HG03432 (cell line): ENCODE measurements at regions not wholly inside any gene's neighbourhood (a gene's known extent, or its start where the extent isn't known, plus 50 kb on each side); places are given as distances from the start of the nearest gene placed in this dataset.
"Not testable (repeated sequence)": the region's sequence is repeated elsewhere in the genome, so short reads cannot be mapped to it uniquely, and the experiment has no call there.

Source experiments
- ATAC-seq: cut with Tn5 transposase; IDR thresholded peaks from one replicate; pipeline ENCODE4 v1.9.1; 2021; ENCODE audit warnings: mild to moderate bottlenecking, moderate library complexity; ENCODE audit not compliant: unreplicated experiment

DNA sequence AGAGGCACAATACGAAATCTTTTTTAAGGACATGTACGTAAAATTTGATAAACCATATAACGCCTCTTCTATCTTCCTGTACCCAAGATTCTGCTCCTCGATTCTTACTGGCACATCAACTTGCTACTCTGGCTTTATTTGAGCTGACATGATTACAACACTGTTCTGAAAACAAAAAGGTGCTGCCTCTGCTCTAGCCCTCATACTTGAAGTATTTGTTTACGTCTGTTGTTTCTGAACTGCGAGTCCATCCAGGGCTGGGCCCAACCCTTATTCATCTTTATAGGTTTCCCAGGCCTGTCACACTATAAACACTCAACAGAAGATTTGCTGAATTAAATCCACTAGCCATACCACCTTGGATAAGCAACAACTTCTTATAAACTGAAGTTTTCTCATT is 96.2 kb upstream of the SVIL start:
- ATAC-seq: no peak

- ATAC-seq: no peak
Measured at GRCh38 chr10:29730458-29730857, 95.7 kb upstream of the SVIL start.

DNA sequence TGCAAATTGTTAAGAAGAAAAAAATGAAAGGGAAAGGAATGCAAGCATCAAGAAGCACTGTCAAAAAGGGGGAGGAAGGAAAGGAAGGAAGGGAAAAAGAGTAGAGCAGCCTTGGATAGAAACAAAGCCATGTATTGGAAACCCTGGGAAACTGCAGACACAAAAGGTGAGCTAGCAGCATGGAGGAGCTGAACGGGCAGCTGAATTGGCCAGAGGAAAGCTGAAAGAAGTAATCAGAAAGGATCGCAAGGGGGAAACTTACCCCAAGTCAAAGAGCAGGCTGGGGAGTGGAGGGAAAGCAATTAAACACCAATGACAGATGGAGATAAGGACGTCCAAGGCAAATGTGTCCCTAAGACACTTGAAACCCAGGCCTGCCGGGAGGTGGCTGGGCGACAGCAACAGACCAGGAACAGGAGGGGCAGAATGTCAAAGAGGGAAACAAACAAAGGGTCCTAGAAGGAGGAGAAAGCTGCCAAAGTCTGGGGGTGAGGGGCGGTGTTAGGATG is 93.8 kb upstream of the SVIL start:
- ATAC-seq: no peak

GRCh38 chr10:29725927-29726326 is 91.2 kb upstream of the SVIL start:
- ATAC-seq: not testable (repeated sequence)

GRCh38 chr10:29725133-29725720 is 90.5 kb upstream of the SVIL start:
- no peak for ATAC-seq

DNA sequence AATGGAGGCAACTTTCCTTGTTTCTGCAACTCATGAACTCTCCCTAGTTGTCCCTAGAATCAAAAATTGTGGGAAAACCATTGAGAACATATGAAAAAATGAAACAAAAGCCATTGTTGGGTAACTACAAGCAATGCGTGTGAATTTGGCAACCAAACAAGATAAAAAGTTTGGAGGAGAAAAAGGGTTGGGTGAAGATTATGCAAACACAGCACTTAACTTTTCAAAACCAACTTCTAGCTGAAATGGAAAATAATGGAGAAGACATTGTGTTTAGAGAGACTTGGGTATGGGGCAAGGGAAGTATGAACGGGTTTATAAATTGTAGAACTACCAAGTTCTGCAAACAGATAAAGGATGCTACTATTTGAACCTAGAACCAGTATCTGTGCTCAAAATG is 89.0 kb upstream of the SVIL start:
- ATAC-seq: no peak

DNA sequence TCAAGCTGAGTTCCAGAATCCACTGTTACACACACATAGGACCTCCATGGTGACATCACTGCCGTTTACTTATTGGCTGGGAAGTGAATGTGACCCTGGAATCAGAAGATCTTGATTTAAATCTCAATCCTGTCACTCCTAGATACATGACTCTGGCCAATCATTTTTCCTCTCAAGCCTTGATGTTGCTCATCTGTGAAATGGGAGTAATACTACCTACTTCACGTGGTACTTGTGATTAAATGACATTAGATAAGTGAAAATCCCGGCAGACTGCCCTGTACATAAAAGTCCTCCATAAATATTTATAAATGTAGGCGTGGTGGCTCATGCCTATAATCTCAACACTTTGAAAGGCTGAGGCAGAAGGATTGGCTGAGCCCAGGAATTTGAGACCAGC is 88.0 kb upstream of the SVIL start:
- no peak for ATAC-seq

DNA sequence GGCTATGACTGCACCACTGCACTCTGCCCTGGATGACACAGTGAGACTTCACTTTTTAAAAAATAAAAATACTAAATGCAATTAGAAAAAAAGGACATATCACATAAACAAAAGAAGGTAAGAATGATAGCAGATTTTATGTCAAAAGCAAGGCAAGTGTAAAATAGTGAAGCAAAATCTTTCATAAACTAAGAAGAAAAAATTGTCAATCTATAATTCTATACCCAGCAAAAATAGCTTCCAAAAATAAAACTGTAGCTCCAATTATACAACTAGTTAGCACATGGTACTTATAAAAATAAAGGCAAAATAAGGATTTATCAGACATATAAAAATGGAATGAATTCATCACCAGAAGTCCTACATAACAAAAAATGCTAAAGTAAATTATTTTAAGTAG is 85.4 kb upstream of the SVIL start:
- ATAC-seq: no peak

DNA sequence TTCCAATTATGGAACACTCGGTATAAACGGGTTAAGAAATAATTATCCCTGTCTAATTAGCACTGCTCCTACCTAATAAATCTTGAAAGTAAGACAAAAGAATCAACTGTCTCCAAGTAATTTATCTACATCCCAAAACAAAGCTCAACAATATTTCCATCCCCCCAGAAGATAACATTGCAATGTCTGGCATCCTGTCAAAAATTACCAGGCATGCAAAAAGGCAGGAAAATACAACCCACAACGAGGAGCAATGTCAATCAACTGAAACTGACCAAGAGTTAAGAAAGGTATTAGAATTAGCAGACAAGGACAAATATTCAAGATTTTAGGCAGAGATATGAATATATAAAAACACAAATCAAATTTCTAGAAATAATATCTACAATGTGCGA is 84.5 kb upstream of the SVIL start:
- no peak for ATAC-seq

DNA sequence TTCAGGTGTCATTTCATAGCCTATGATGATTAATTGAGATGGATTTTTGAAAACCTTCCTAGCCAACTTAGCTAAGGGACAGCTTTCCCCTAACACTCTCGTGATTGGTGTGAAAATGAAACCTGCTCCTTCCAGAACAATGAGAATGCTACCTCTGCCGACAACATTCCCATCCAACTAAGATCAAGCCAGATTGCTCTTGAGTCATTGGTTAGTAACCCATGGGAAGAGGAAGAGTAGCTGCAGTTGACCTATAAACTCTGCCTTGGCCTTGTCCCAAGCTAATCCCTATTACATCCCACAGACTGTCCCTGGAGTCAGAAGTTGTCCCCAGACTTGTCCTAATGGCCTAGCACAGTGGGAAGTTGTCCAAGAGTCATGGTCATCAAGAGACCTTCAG is 80.5 kb upstream of the SVIL start:
- no peak for ATAC-seq

DNA sequence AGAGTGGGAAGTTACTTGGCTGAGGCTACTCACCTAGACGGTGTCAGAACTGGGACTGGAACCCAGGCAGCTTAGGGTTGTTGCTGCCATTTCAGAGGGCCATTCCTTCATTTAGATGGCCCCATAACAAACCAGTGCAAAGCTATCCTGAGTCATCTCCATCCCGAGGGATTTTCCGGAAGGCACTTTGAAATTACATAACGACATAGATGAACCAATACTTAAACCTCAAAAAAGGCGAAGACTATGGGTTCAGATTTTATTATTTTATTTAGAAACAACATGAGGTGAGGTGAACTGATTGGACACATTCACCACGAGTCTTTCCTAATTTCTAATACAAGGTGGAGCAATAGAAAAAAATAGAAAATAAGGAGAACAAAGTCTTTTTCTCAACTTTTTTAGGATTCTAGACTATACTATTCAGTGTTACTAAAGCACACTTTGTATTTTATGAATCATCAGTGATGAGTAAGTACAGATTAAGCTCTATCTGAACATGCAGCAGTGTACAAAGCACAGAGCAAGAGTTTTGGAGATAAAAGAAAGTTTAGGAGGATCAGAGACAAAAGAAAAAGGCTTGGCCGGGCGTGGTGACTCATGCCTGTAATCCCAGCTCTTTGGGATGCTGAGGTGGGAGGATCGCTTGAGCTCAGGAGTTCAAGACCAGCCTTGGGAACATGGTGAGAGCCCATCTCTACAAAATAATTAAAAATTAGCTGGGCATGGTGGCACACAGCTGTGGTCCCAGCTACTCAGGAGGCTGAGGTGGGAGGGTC is 79.5 kb upstream of the SVIL start:
- no peak for ATAC-seq

GRCh38 chr10:29713450-29713849 is 78.7 kb upstream of the SVIL start:
- ATAC-seq: no peak

DNA sequence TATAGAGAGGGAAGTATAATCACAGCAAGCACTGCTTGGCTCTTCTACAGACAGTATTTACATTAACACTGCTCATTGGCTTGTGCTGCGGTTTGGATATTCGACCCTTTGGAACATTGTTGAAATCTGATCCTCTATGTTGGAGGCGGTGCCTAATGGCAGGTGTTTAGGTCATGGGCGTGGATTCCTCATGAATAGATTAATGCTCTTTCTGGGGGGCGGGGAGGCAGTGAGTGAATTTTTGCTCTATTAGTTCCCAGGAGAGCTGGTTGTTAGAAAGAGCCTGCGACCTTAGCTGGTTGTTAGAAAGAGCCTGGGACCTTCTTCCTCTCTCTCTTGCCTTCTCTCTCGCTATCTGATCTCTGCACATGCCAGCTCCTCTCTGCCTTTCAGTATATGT is 77.3 kb upstream of the SVIL start:
- no peak for ATAC-seq

DNA sequence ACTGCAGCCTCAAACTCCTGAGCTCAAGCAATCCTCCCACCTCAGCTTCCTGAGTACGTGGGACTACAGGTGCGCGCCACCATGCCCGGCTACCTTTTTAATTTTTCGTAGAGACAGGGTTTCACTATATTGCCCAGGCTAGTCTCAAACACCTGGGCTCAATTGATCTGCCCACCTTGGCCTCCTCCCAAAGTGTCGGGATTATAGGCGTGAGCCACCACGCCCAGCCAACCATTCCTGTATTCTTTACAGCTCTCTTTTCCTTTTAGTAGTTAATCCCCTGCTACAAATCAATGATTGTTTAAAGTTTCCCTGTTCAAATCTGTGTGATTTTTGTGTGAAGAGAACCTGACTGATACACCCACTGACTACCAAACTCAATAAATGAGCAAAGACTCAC is 75.4 kb upstream of the SVIL start:
- no peak for ATAC-seq

- ATAC-seq: no peak
Measured at GRCh38 chr10:29709484-29710002, 74.8 kb upstream of the SVIL start.

- ATAC-seq: no peak
Measured at GRCh38 chr10:29703271-29703670, 68.5 kb upstream of the SVIL start.

DNA sequence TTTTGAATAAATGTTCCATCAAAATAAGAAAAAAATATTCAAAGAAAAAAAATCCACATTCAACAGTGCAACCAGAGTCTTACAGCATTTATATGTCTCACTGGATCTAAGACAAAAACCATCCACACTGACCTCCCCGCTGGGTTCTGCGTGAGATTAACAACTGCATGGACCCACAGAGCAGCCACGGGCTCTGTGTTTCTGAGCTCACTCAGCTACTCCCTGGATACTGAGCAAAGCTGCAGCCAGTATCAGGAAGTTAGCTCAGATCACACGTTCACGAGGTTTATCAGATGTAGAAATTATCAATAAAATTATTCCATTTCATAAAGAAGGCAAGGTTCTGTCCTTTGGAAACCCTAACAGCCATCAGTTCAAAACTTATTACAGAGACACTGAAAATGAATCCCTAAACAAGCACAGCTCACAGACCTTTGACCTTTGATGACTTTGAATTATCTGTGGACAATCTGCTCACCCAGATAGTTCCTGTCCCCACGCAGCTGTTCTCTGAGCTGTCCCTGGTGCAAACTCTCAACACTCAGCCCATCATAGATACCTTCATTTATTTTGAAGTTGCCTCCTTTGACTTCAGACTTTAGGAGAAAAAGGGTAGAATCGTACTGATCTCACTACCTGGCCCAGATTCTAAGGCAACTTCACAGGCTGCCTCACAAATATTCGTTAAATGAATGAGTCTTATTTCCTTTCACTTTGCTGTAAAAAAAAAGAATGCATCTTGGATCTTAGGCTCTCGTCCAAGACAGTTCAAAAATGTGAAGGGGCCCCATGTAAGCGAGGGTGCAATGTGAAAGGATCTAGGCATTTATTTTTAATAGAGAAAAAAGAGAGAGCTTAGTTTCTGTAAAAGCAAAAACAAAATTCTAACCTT is 67.7 kb upstream of the SVIL start:
- ATAC-seq: no peak

- ATAC-seq: no peak
Measured at GRCh38 chr10:29701306-29701705, 66.5 kb upstream of the SVIL start.

- ATAC-seq: no peak
Measured at GRCh38 chr10:29699621-29700020, 64.8 kb upstream of the SVIL start.

DNA sequence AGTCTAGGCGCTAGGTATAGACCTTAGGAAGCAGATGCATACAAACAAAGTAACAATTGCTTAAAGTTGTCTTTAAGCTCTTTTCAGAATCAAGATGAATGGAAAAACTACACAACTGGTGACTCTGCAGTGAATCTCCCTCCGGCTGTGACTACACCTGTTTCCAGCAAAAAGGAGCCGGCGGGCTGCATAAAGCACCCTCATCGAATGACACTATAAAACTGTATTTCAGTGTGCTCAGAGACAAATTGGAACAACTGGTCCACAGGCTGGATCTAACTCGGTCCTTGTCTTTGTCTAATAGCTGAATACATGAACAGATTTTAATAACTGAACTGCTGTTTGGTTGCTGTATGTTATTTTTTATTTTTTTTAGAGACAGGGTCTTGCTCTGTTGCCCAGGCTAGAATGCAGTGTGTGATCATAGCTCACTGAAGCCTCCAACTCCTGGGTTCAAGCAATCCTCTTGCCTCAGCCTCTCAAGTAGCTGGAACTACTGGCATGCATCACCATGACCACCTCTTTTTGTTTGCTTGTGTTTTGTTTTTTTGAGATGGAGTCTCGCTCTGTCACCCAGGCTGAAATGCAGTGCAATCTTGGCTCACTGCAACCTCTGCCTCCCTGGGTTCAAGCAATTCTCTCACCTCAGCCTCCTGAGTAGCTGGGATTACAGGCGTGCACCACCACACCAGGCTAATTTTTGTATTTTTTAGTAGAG is 64.2 kb upstream of the SVIL start:
- ATAC-seq: no peak

- not testable (repeated sequence) for ATAC-seq
Measured at GRCh38 chr10:29696581-29696980, 61.8 kb upstream of the SVIL start.
